ENCODE measurements at regions not wholly inside any gene's neighbourhood (a gene's known extent, or its start where the extent isn't known, plus 50 kb on each side); places are given as distances from the start of the nearest gene placed in this dataset.

DNA sequence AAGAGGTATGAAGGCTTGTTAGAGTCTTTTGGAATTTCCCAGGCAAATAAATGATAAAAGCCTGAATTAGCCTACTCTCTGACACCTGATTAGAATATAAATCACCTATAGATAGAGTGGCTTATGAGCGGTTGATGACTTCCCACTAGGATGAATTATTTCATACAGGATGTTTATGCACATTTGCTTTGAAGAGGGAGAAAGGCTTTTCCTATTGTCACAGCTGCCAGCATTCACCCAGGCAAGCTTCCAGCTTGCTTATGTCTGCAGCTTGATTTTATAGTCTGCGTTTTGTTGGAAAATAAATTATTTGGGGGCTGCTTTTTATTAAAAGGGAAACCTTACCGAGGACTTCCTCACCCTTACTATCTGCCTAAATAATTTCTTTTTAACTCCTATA lies 51.3 kb upstream of the EIF2S2 start:
- H3K27ac ChIP-seq (ENCODE audit: low read length in 2 of 2) = no peak overlapping the region
- WGBS (ENCODE audit: insufficient coverage) = no CpG with 5 or more reads among the region's 3 CpGs
- ChIA-PET CTCF (no interaction called here), POLR2A (no interaction called here)
- Mint-ChIP-seq H3K27me3 (peaks cover 20% of the 10 kb centered on the region), H3K27ac (no peak overlapping the region), H3K4me1 (no peaks in the 10 kb centered on the region), H3K4me3 (no peak overlapping the region), H3K9me3 (ENCODE audit: insufficient read depth) (no peaks in the 10 kb centered on the region)
- ATAC-seq (ENCODE audit: low read depth) (no peak), DNase-seq (no peak)
- no peak overlapping the region for H3K4me3 ChIP-seq (ENCODE audit: control extremely low read depth in 1 of 5, extremely low read depth in 1 of 5, insufficient read depth in 1 of 5, low read depth in 2 of 5, low read length in 4 of 5)
- no peaks in the 10 kb centered on the region for H3K79me2 ChIP-seq (ENCODE audit: control insufficient read depth, insufficient read depth, low read length)
- no peaks in the 10 kb centered on the region for H3K4me1 ChIP-seq (ENCODE audit: control insufficient read depth in 2 of 2, insufficient read depth in 2 of 2, low read length in 2 of 2)
- H3K9ac ChIP-seq (ENCODE audit: low read length) = no peak overlapping the region
- no peak for TF ChIP-seq EZH2 (IDR thresholded peaks at IDR 0.05; ENCODE audit: borderline replicate concordance, insufficient read depth, low read depth, low read length, poor library complexity, severe bottlenecking)
- TF ChIP-seq, protein P1, sequence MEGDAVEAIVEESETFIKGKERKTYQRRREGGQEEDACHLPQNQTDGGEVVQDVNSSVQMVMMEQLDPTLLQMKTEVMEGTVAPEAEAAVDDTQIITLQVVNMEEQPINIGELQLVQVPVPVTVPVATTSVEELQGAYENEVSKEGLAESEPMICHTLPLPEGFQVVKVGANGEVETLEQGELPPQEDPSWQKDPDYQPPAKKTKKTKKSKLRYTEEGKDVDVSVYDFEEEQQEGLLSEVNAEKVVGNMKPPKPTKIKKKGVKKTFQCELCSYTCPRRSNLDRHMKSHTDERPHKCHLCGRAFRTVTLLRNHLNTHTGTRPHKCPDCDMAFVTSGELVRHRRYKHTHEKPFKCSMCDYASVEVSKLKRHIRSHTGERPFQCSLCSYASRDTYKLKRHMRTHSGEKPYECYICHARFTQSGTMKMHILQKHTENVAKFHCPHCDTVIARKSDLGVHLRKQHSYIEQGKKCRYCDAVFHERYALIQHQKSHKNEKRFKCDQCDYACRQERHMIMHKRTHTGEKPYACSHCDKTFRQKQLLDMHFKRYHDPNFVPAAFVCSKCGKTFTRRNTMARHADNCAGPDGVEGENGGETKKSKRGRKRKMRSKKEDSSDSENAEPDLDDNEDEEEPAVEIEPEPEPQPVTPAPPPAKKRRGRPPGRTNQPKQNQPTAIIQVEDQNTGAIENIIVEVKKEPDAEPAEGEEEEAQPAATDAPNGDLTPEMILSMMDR (IDR thresholded peaks at IDR 0.05) = no peak
- H3K27me3 ChIP-seq (replicated peaks in 1 of 4; ENCODE audit: control extremely low read depth in 1 of 4, control insufficient read depth in 3 of 4, insufficient read depth in 4 of 4, low read length in 3 of 4) = peaks cover 0 to 3% (median under 1%) of the 10 kb centered on the region in 4 experiments
- H3K4me2 ChIP-seq (replicated peaks; ENCODE audit: low read depth, low read length, poor library complexity, severe bottlenecking) = no peak overlapping the region
- H2AFZ ChIP-seq (ENCODE audit: insufficient read depth, low read depth, low read length, poor library complexity, severe bottlenecking) = no peak overlapping the region
- H4K20me1 ChIP-seq (ENCODE audit: control insufficient read depth, insufficient read depth, low read length, poor library complexity, severe bottlenecking) = no peaks in the 10 kb centered on the region
- intact Hi-C loops (cut with micrococcal nuclease) = no loop called here
- no peaks in the 10 kb centered on the region for H3K36me3 ChIP-seq (replicated peaks in 1 of 2; ENCODE audit: control extremely low read depth in 1 of 2, control insufficient read depth in 1 of 2, extremely low read depth in 1 of 2, insufficient read depth in 2 of 2, low read length in 1 of 2)
- no peaks in the 10 kb centered on the region for H3K9me3 ChIP-seq (ENCODE audit: control extremely low read depth in 1 of 3, control insufficient read depth in 2 of 3, insufficient read depth in 1 of 3, low read length in 2 of 3)

DNA sequence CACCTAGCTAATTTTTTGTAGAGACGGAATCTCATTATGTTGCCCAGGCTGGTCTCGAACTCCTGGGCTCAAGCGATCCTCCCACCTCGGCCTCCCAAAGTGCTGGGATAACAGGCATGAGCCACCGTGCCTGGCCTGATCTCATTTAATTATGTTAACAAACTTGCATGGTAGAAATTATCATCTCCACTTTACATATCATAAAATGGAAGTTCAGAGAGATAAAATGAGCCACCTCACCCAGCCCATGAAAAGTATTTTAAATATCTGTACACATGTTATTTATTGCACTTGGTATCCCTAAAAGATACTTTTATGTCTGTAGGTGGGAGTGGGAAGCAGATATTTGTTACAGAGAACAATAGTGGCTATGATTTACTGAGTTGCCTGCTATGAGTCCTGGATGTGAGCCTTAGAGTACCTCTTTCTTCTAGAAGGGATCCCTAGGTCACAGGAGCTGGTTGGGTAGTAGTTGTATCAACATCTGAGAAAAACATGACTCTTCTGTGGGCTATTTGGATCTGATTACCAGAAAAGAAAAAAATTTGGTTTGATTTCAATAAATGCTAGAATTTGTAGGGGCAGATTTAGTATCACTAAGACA lies 52.4 kb upstream of the EIF2S2 start:
- no peaks in the 10 kb centered on the region for H3K4me1 ChIP-seq (ENCODE audit: control insufficient read depth in 2 of 2, insufficient read depth in 2 of 2, low read length in 2 of 2)
- no peak overlapping the region for H3K4me3 ChIP-seq (ENCODE audit: control extremely low read depth in 1 of 5, extremely low read depth in 1 of 5, insufficient read depth in 1 of 5, low read depth in 2 of 5, low read length in 4 of 5)
- H3K79me2 ChIP-seq (ENCODE audit: control insufficient read depth, insufficient read depth, low read length) = no peaks in the 10 kb centered on the region
- Mint-ChIP-seq H3K4me1 (no peaks in the 10 kb centered on the region), H3K4me3 (no peak overlapping the region), H3K27ac (no peak overlapping the region), H3K9me3 (ENCODE audit: insufficient read depth) (no peaks in the 10 kb centered on the region), H3K27me3 (peaks cover 20% of the 10 kb centered on the region)
- peaks cover 0 to 3% (median under 1%) of the 10 kb centered on the region in 4 experiments for H3K27me3 ChIP-seq (replicated peaks in 1 of 4; ENCODE audit: control extremely low read depth in 1 of 4, control insufficient read depth in 3 of 4, insufficient read depth in 4 of 4, low read length in 3 of 4)
- DNase-seq (no peak), ATAC-seq (ENCODE audit: low read depth) (no peak)
- H3K36me3 ChIP-seq (replicated peaks in 1 of 2; ENCODE audit: control extremely low read depth in 1 of 2, control insufficient read depth in 1 of 2, extremely low read depth in 1 of 2, insufficient read depth in 2 of 2, low read length in 1 of 2) = no peaks in the 10 kb centered on the region
- ChIA-PET POLR2A (no interaction called here), CTCF (no interaction called here)
- no peak overlapping the region for H3K9ac ChIP-seq (ENCODE audit: low read length)
- TF ChIP-seq, protein P1 (IDR thresholded peaks at IDR 0.05) = no peak
- intact Hi-C loops (cut with micrococcal nuclease) = no loop called here
- H2AFZ ChIP-seq (ENCODE audit: insufficient read depth, low read depth, low read length, poor library complexity, severe bottlenecking) = no peak overlapping the region
- H4K20me1 ChIP-seq (ENCODE audit: control insufficient read depth, insufficient read depth, low read length, poor library complexity, severe bottlenecking) = no peaks in the 10 kb centered on the region
- H3K4me2 ChIP-seq (replicated peaks; ENCODE audit: low read depth, low read length, poor library complexity, severe bottlenecking) = no peak overlapping the region
- WGBS (ENCODE audit: insufficient coverage) = 96% methylated on average over 4 of the region's 5 CpGs
- no peaks in the 10 kb centered on the region for H3K9me3 ChIP-seq (ENCODE audit: control extremely low read depth in 1 of 3, control insufficient read depth in 2 of 3, insufficient read depth in 1 of 3, low read length in 2 of 3)
- no peak overlapping the region for H3K27ac ChIP-seq (ENCODE audit: low read length in 2 of 2)

All from B cell (primary cell).